Mesenchymal stem cell (in vitro differentiated cells and primary cell): ENCODE measurements at regions not wholly inside any gene's neighbourhood (a gene's known extent, or its start where the extent isn't known, plus 50 kb on each side); places are given as distances from the start of the nearest gene placed in this dataset.

Source experiments
- DNase-seq: peaks from one replicate; pipeline ENCODE4 v3.0.0-alpha.2; 2013
- H2AFZ ChIP-seq: one replicate; pipeline ENCODE4 v1.6.1; 2013; ENCODE audit warnings: low read depth, mild to moderate bottlenecking, control low read depth, inconsistent platforms, low read length, moderate library complexity
- H2AK5ac ChIP-seq: 2 replicates; pipeline ENCODE4 v1.6.1; 2013; ENCODE audit warnings: low read length, moderate library complexity, mild to moderate bottlenecking, inconsistent platforms; ENCODE audit not compliant: severe bottlenecking
- H2BK120ac ChIP-seq: one replicate; pipeline ENCODE4 v1.6.1; 2013; ENCODE audit warnings: low read depth, mild to moderate bottlenecking, inconsistent platforms, low read length, moderate library complexity
- H2BK12ac ChIP-seq, 2 experiments: one replicate each; pipeline ENCODE4 v1.6.1; 2013; ENCODE audit warnings: inconsistent platforms in 2 of 2, low read length in 2 of 2, mild to moderate bottlenecking in 2 of 2, moderate library complexity in 2 of 2, control low read depth in 1 of 2
- H2BK15ac ChIP-seq: one replicate; pipeline ENCODE4 v1.6.1; 2013; ENCODE audit warnings: mild to moderate bottlenecking, low read depth, inconsistent platforms; ENCODE audit not compliant: poor library complexity, severe bottlenecking
- H2BK5ac ChIP-seq: 2 replicates; pipeline ENCODE4 v1.6.1; 2013; ENCODE audit warnings: low read depth, mild to moderate bottlenecking, low read length, control low read depth, inconsistent platforms; ENCODE audit not compliant: poor library complexity, severe bottlenecking
- H3K14ac ChIP-seq, 2 experiments: one replicate each; pipeline ENCODE4 v1.6.1; 2013; ENCODE audit warnings: inconsistent platforms in 2 of 2, low read length in 2 of 2, control low read depth in 1 of 2, mild to moderate bottlenecking in 1 of 2, moderate library complexity in 1 of 2
- H3K18ac ChIP-seq, 2 experiments: one replicate each; pipeline ENCODE4 v1.6.1; 2013; ENCODE audit warnings: inconsistent platforms in 2 of 2, low read length in 2 of 2, control low read depth in 1 of 2, low read depth in 1 of 2, mild to moderate bottlenecking in 1 of 2
- H3K23ac ChIP-seq, 2 experiments: one replicate each; pipeline ENCODE4 v1.6.1; 2013; ENCODE audit warnings: inconsistent platforms in 2 of 2, low read length in 2 of 2, mild to moderate bottlenecking in 2 of 2, moderate library complexity in 2 of 2, control low read depth in 1 of 2
- H3K27ac ChIP-seq: 2 replicates; pipeline ENCODE4 v1.5.1; 2013; ENCODE audit warnings: mild to moderate bottlenecking, moderate library complexity, low read length, control low read depth, inconsistent platforms; ENCODE audit not compliant: poor library complexity, severe bottlenecking
- H3K27me3 ChIP-seq, 2 experiments: 2 replicates each; pipeline versions ENCODE4 v1.6.1 to v1.7.0; 2013; ENCODE audit warnings: low read length in 2 of 2, mild to moderate bottlenecking in 2 of 2, moderate library complexity in 2 of 2, control low read depth in 1 of 2, inconsistent platforms in 1 of 2; ENCODE audit not compliant: control insufficient read depth in 1 of 2, insufficient read depth in 1 of 2
- H3K36me3 ChIP-seq, 2 experiments: 2 replicates each; pipeline versions ENCODE4 v1.6.1 to v1.7.0; 2013; ENCODE audit warnings: low read length in 2 of 2, control low read depth in 1 of 2, inconsistent platforms in 1 of 2, low read depth in 1 of 2, mild to moderate bottlenecking in 1 of 2; ENCODE audit not compliant: insufficient read depth in 2 of 2, control insufficient read depth in 1 of 2
- H3K4ac ChIP-seq, 2 experiments: one replicate each; pipeline ENCODE4 v1.6.1; 2013; ENCODE audit warnings: inconsistent platforms in 2 of 2, low read length in 2 of 2, mild to moderate bottlenecking in 2 of 2, moderate library complexity in 2 of 2, control low read depth in 1 of 2, low read depth in 1 of 2
- H3K4me1 ChIP-seq: 2 replicates; pipeline ENCODE4 v1.6.1; 2013; ENCODE audit warnings: low read depth, low read length, control low read depth; ENCODE audit not compliant: control insufficient read depth, insufficient read depth
- H3K4me2 ChIP-seq: 2 replicates; pipeline ENCODE4 v1.6.1; 2013; ENCODE audit warnings: low read length, mild to moderate bottlenecking, inconsistent platforms; ENCODE audit not compliant: poor library complexity, severe bottlenecking
- H3K4me3 ChIP-seq, 2 experiments: 2 replicates each; pipeline versions ENCODE4 v1.5.1 to v1.7.0; 2013; ENCODE audit warnings: low read length in 2 of 2, mild to moderate bottlenecking in 2 of 2, control low read depth in 1 of 2, low read depth in 1 of 2; ENCODE audit not compliant: insufficient read depth in 1 of 2
- H3K79me1 ChIP-seq: replicated peaks from 2 replicates; pipeline ENCODE4 v1.6.1; 2013; ENCODE audit warnings: mild to moderate bottlenecking, control low read depth, low read length, inconsistent platforms; ENCODE audit not compliant: poor library complexity, severe bottlenecking
- H3K9ac ChIP-seq: 2 replicates; pipeline ENCODE4 v1.7.0; 2013; ENCODE audit warnings: mild to moderate bottlenecking, low read length, moderate library complexity
- H3K9me3 ChIP-seq: 2 replicates; pipeline ENCODE4 v1.7.0; 2013; ENCODE audit warnings: mild to moderate bottlenecking, low read length; ENCODE audit not compliant: control insufficient read depth
- H4K8ac ChIP-seq: one replicate; pipeline ENCODE4 v1.6.1; 2013; ENCODE audit warnings: inconsistent platforms, mild to moderate bottlenecking, low read length, moderate library complexity
- H4K91ac ChIP-seq: one replicate; pipeline ENCODE4 v1.6.1; 2013; ENCODE audit warnings: mild to moderate bottlenecking, low read length, inconsistent platforms
- WGBS: methylation state at CpG from one replicate; pipeline ENCODE4 v1.1.7; 2013; ENCODE audit warnings: mixed read lengths; 5-methylcytosine and 5-hydroxymethylcytosine counted together

DNA sequence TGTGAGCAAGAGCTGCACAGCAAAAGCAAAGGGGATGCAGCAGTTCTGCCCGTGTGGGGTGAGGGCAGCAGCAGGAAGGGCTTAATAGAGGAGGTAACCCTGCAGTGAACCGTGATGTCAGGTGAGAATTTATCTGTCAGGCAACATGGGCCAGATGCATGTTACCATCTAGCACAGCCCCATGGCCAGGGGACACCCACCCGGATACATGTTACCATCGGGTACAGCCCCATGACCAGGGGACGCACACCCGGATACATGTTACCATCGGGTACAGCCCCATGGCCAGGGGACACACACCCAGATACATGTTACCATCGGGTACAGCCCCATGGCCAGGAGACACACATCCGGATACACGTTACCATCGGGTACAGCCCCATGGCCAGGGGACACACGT, 99.4 kb downstream of the RBFOX3 start:
- no peak overlapping the region for H2BK12ac ChIP-seq
- no peak overlapping the region for H2BK120ac ChIP-seq
- no peak overlapping the region for H3K23ac ChIP-seq
- H4K91ac ChIP-seq = no peak overlapping the region
- H2BK15ac ChIP-seq = no peak overlapping the region
- no peak overlapping the region for H2BK5ac ChIP-seq
- H3K4me3 ChIP-seq = no peak overlapping the region
- no peak overlapping the region for H3K27ac ChIP-seq
- H3K4me1 ChIP-seq = no peaks in the 10 kb centered on the region
- H3K4ac ChIP-seq = no peak overlapping the region
- no peak overlapping the region for H3K14ac ChIP-seq
- H3K79me1 ChIP-seq = no peaks in the 10 kb centered on the region
- H4K8ac ChIP-seq = no peak overlapping the region
- H3K27me3 ChIP-seq = peaks cover 0 to 23% of the 10 kb centered on the region in 2 experiments
- no peak overlapping the region for H3K9ac ChIP-seq
- WGBS = 74% methylated on average over 7 of the region's 12 CpGs
- no peak overlapping the region for H2AK5ac ChIP-seq
- no peak overlapping the region for H3K18ac ChIP-seq
- no peak overlapping the region for H3K4me2 ChIP-seq
- no peaks in the 10 kb centered on the region for H3K36me3 ChIP-seq
- no peaks in the 10 kb centered on the region for H3K9me3 ChIP-seq
- no peak for DNase-seq
- H2AFZ ChIP-seq = no peak overlapping the region

- Histone ChIP-seq H2BK5ac (no peak overlapping the region), H2AFZ (no peak overlapping the region), H3K27me3 (peaks cover 0 to 11% of the 10 kb centered on the region in 2 experiments), H2AK5ac (no peak overlapping the region), H3K4me3 (no peak overlapping the region), H3K79me1 (no peaks in the 10 kb centered on the region), H2BK12ac (no peak overlapping the region), H3K9ac (no peak overlapping the region), H3K27ac (no peak overlapping the region), H3K4me1 (no peaks in the 10 kb centered on the region), H3K36me3 (no peaks in the 10 kb centered on the region), H2BK120ac (no peak overlapping the region), H2BK15ac (no peak overlapping the region), H4K91ac (no peak overlapping the region), H3K23ac (no peak overlapping the region), H3K18ac (no peak overlapping the region), H4K8ac (no peak overlapping the region), H3K9me3 (no peaks in the 10 kb centered on the region), H3K14ac (no peak overlapping the region), H3K4me2 (no peak overlapping the region), H3K4ac (no peak overlapping the region)
- WGBS = 91% methylated on average over 18 of the region's 18 CpGs
- no peak for DNase-seq
Observed at GRCh38 chr17:79510071-79510470, 100.8 kb downstream of the RBFOX3 start.

DNA sequence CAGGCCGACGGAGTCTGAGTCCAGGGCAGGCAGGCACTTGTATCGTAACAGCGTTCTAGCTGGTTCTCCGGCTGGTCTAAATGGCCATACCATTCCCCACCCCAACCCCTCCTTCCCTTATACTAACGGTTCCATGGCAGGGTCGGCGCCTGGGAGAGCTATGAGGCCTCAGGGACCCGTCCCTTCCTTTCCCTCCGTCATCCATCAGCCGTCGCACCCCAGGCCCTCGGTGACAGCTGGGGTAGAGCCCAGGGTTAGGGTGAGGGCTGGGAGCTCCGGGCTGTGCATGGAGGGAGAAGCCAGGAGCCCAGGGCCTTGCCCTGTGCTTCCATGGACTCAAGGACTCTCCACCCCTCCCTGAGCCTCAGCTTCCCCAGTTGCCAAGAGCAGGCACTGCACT, 101.4 kb downstream of the RBFOX3 start:
- no peaks in the 10 kb centered on the region for H3K9me3 ChIP-seq
- H3K9ac ChIP-seq = no peak overlapping the region
- H3K4me2 ChIP-seq = no peak overlapping the region
- no peaks in the 10 kb centered on the region for H3K4me1 ChIP-seq
- H3K4me3 ChIP-seq = no peak overlapping the region
- no peak overlapping the region for H2BK15ac ChIP-seq
- H2BK12ac ChIP-seq = no peak overlapping the region
- no peaks in the 10 kb centered on the region for H3K36me3 ChIP-seq
- no peak overlapping the region for H2BK120ac ChIP-seq
- no peak overlapping the region for H3K27ac ChIP-seq
- no peak overlapping the region for H3K18ac ChIP-seq
- H4K8ac ChIP-seq = no peak overlapping the region
- H3K23ac ChIP-seq = no peak overlapping the region
- peaks cover 0 to 7% of the 10 kb centered on the region in 2 experiments for H3K27me3 ChIP-seq
- no peak for DNase-seq
- H2AFZ ChIP-seq = no peak overlapping the region
- H3K4ac ChIP-seq = no peak overlapping the region
- no peak overlapping the region for H2BK5ac ChIP-seq
- H3K14ac ChIP-seq = no peak overlapping the region
- H2AK5ac ChIP-seq = no peak overlapping the region
- no peaks in the 10 kb centered on the region for H3K79me1 ChIP-seq
- 84% methylated on average over 11 of the region's 14 CpGs for WGBS
- no peak overlapping the region for H4K91ac ChIP-seq

DNA sequence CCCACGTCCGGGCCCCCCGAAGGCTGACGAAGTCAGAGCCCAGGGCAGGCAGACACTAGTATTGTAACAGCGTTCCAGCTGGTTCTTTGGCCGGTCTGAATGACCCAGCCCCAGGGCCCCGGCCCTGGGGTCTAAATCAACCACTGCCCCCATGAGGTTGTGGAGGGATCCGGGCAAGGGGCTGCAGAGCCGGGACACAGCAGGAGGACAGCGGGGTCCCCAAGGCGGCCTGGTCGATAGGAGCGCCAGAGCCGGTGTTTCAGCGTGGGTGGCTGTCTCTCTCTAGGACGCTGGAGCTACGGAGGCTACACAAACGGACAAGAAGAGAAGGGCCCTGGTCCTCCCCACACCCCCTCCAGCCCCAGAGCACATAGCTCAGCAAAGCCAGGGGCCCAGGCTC, 101.8 kb downstream of the RBFOX3 start:
- no peak overlapping the region for H4K8ac ChIP-seq
- H2BK5ac ChIP-seq = no peak overlapping the region
- no peak overlapping the region for H3K23ac ChIP-seq
- H2BK15ac ChIP-seq = no peak overlapping the region
- WGBS = 78% methylated on average over 18 of the region's 18 CpGs
- no peaks in the 10 kb centered on the region for H3K79me1 ChIP-seq
- no peak overlapping the region for H3K4me3 ChIP-seq
- H3K18ac ChIP-seq = no peak overlapping the region
- DNase-seq = no peak
- no peak overlapping the region for H3K14ac ChIP-seq
- no peaks in the 10 kb centered on the region for H3K9me3 ChIP-seq
- no peak overlapping the region for H3K27ac ChIP-seq
- H2AK5ac ChIP-seq = no peak overlapping the region
- no peak overlapping the region for H3K9ac ChIP-seq
- no peak overlapping the region for H4K91ac ChIP-seq
- H3K4me1 ChIP-seq = no peaks in the 10 kb centered on the region
- peaks cover 0 to 4% of the 10 kb centered on the region in 2 experiments for H3K27me3 ChIP-seq
- H3K4ac ChIP-seq = no peak overlapping the region
- no peak overlapping the region for H2BK120ac ChIP-seq
- H2BK12ac ChIP-seq = no peak overlapping the region
- no peak overlapping the region for H3K4me2 ChIP-seq
- no peaks in the 10 kb centered on the region for H3K36me3 ChIP-seq
- H2AFZ ChIP-seq = no peak overlapping the region
